HepG2 (cell line): ENCODE measurements at regions not wholly inside any gene's neighbourhood (a gene's known extent, or its start where the extent isn't known, plus 50 kb on each side); places are given as distances from the start of the nearest gene placed in this dataset.

ENCODE experiments used
- ATAC-seq: fragments of 200-7000 bp; cut with Tn5 transposase; 3 replicates; pipeline ENCODE4 v1.9.1; 2020; ENCODE audit warnings: mild to moderate bottlenecking, moderate library complexity
- BruUV-seq: library from RNA; stranded (reverse); fragments of 400-500 nt; replicated peaks from 2 replicates; lab custom pipeline; 2021; lab: Mats Ljungman, UMichigan
- CTCF ChIA-PET: fragments of 300-600 bp; formaldehyde crosslinking; extraction: SDS; loops from one replicate; lab custom pipeline; 2021; ENCODE audit warnings: low total read pairs, inconsistent platforms, low intra/inter-chr PET ratio; lab: Yijun Ruan, JAX
- POLR2A ChIA-PET: fragments of 350-600 bp; sonication (Branson Sonifier 250); formaldehyde crosslinking; loops from one replicate; lab custom pipeline; 2020; ENCODE audit warnings: antibody characterized with exemption, inconsistent platforms; lab: Yijun Ruan, JAX
- DNase-seq: peaks from one replicate; pipeline ENCODE4 v3.0.0-alpha.2; 2015; ENCODE audit warnings: low spot score
- FAIRE-seq: peaks from 3 replicates; lab custom pipeline; 2011; peaks lifted over from hg19 to GRCh38; lab: Jason Lieb, UNC
- H2AFZ ChIP-seq: one replicate; pipeline ENCODE4 v1.6.1; 2011; ENCODE audit warnings: low read length, inconsistent platforms
- H3K27ac ChIP-seq: fragments of 300-600 bp; 3 replicates; pipeline ENCODE4 v1.8.0; 2011; ENCODE audit warnings: mixed run types, mild to moderate bottlenecking, mixed read lengths, low read length, inconsistent platforms; ENCODE audit not compliant: insufficient read depth; ENCODE audit errors: extremely low read length
- H3K27me3 ChIP-seq, 2 experiments: fragments of 200-600 bp in 1 of 2; 2 replicates in 1 of 2; 3 replicates in 1 of 2; pipeline versions ENCODE4 v1.6.0 to v1.8.0; 2011; ENCODE audit warnings: low read length in 2 of 2, mild to moderate bottlenecking in 2 of 2, moderate library complexity in 2 of 2, inconsistent platforms in 1 of 2; ENCODE audit not compliant: insufficient read depth in 2 of 2, control insufficient read depth in 1 of 2
- H3K36me3 ChIP-seq, 2 experiments: fragments of 200-600 bp in 1 of 2; replicated peaks in 1 of 2; 2 replicates in 1 of 2; 3 replicates in 1 of 2; pipeline versions ENCODE4 v1.5.1 to v1.8.0; 2011; ENCODE audit warnings: low read length in 2 of 2, inconsistent platforms in 1 of 2; ENCODE audit not compliant: insufficient read depth in 2 of 2, control insufficient read depth in 1 of 2
- H3K4me1 ChIP-seq: 2 replicates; pipeline ENCODE4 v1.5.1; 2012; ENCODE audit warnings: low read length, inconsistent platforms; ENCODE audit not compliant: insufficient read depth
- H3K4me2 ChIP-seq: 2 replicates; pipeline ENCODE4 v1.6.0; 2011; ENCODE audit warnings: low read depth, low read length, inconsistent platforms
- H3K4me3 ChIP-seq, 3 experiments: fragments of 200-600 bp in 1 of 3; sonication (generic), shearing (Covaris generic) in 1 of 3; replicated peaks in 1 of 3; 2 replicates each; pipeline ENCODE4 v1.5.1; 2011 to 2016; ENCODE audit warnings: low read length in 3 of 3, inconsistent platforms in 2 of 3, low read depth in 2 of 3, mild to moderate bottlenecking in 2 of 3, control low read depth in 1 of 3, mixed read lengths in 1 of 3; ENCODE audit not compliant: insufficient read depth in 1 of 3
- H3K79me2 ChIP-seq: one replicate; pipeline ENCODE4 v1.6.1; 2011; ENCODE audit warnings: low read length, inconsistent platforms; ENCODE audit not compliant: insufficient read depth
- H3K9ac ChIP-seq: 2 replicates; pipeline ENCODE4 v1.6.0; 2011; ENCODE audit warnings: mild to moderate bottlenecking, low read depth, low read length, inconsistent platforms; ENCODE audit not compliant: insufficient read depth
- H3K9me3 ChIP-seq: 2 replicates; pipeline ENCODE4 v1.5.1; 2012; ENCODE audit warnings: mild to moderate bottlenecking, low read length
- H4K20me1 ChIP-seq: 2 replicates; pipeline ENCODE4 v1.6.0; 2011; ENCODE audit warnings: inconsistent platforms, mild to moderate bottlenecking, low read length, moderate library complexity; ENCODE audit not compliant: insufficient read depth
- ATF1 ChIP-seq: IDR thresholded peaks from 2 replicates; pipeline ENCODE4 v1.6.1; 2016; ENCODE audit warnings: mild to moderate bottlenecking, control low read depth
- CHD2 ChIP-seq: IDR thresholded peaks from 2 replicates; pipeline ENCODE4 v1.6.1; 2011; ENCODE audit warnings: low read depth, low read length, improper control_type of control experiment
- HMGXB3 ChIP-seq: sonication (generic); formaldehyde crosslinking; IDR thresholded peaks from 2 replicates; pipeline ENCODE4 v1.4.0; 2020; ENCODE audit warnings: missing genetic modification reagents, borderline replicate concordance
- JARID2 ChIP-seq: sonication (generic); formaldehyde crosslinking; IDR thresholded peaks from 2 replicates; pipeline ENCODE4 v1.8.1; 2023; ENCODE audit warnings: missing genetic modification reagents, inconsistent platforms; ENCODE audit not compliant: insufficient replicate concordance
- LRRFIP1 ChIP-seq: sonication (generic); formaldehyde crosslinking; conservative IDR thresholded peaks from 2 replicates; pipeline ENCODE4 v1.4.0; 2020; ENCODE audit warnings: missing genetic modification reagents
- MZF1 ChIP-seq: sonication (generic); formaldehyde crosslinking; IDR thresholded peaks from 2 replicates; pipeline ENCODE4 v1.8.1; 2023; ENCODE audit warnings: mild to moderate bottlenecking, missing genetic modification reagents, borderline replicate concordance
- NFYB ChIP-seq: sonication (generic); formaldehyde crosslinking; IDR thresholded peaks from 2 replicates; pipeline ENCODE4 v1.4.0; 2020; ENCODE audit warnings: missing genetic modification reagents
- PBX3 ChIP-seq: sonication (generic); formaldehyde crosslinking; IDR thresholded peaks from 2 replicates; pipeline ENCODE4 v1.8.1; 2023; ENCODE audit warnings: missing genetic modification reagents, inconsistent platforms, borderline replicate concordance
- SSRP1 ChIP-seq: IDR thresholded peaks from 2 replicates; pipeline ENCODE4 v1.6.1; 2016; ENCODE audit warnings: control low read depth
- ZNF567 ChIP-seq: sonication (generic); formaldehyde crosslinking; IDR thresholded peaks from 2 replicates; pipeline ENCODE4 v1.8.1; 2023; ENCODE audit warnings: mild to moderate bottlenecking, missing genetic modification reagents, borderline replicate concordance
- ZNF598 ChIP-seq: sonication (generic); formaldehyde crosslinking; IDR thresholded peaks from 2 replicates; pipeline ENCODE4 v1.5.1; 2020; ENCODE audit warnings: mild to moderate bottlenecking, missing genetic modification reagents, borderline replicate concordance
- ZNF615 ChIP-seq: sonication (generic); formaldehyde crosslinking; IDR thresholded peaks from 2 replicates; pipeline ENCODE4 v1.5.0; 2020; ENCODE audit warnings: mild to moderate bottlenecking, missing genetic modification reagents, borderline replicate concordance
- ZNF780A ChIP-seq: sonication (generic); formaldehyde crosslinking; IDR thresholded peaks from 2 replicates; pipeline ENCODE4 v1.8.0; 2022; ENCODE audit warnings: mild to moderate bottlenecking, missing genetic modification reagents, moderate library complexity
- WGBS: methylation state at CpG from one replicate; pipeline ENCODE4 v1.1.6; 2017; ENCODE audit warnings: low lambda C conversion rate; 5-methylcytosine and 5-hydroxymethylcytosine counted together
- in situ Hi-C: cut with HindIII; loops from 2 replicates; pipeline ENCODE4 v1.10.0; 2017; ENCODE audit warnings: low pct_unique_long_range_greater_than_20kb; ENCODE audit not compliant: extremely low pct_ligation_motif_present
- intact Hi-C: fragments of 100-400 bp; cut with micrococcal nuclease; formaldehyde crosslinking; loops from one replicate; pipeline ENCODE4 v1.10.0; 2022; ENCODE audit not compliant: unreplicated experiment

- intact Hi-C loops, result no loop called here
- CTCF ChIA-PET, result no interaction called here
- BruUV-seq, result no TSS peak
These were observed 346.6 kb upstream of the MEIS2 start for GRCh38 chr15:37446921-37447320.

More at GRCh38 chr15:37446921-37447320, 346.6 kb upstream of the MEIS2 start:
- Histone ChIP-seq H4K20me1 (no peaks in the 10 kb centered on the region), H2AFZ (no peak overlapping the region), H3K4me3 (no peak overlapping the region), H3K4me1 (no peaks in the 10 kb centered on the region), H3K27ac (no peak overlapping the region), H3K27me3 (no peaks in the 10 kb centered on the region; a peak in 1 of 5 replicates), H3K36me3 (no peaks in the 10 kb centered on the region), H3K9me3 (peaks cover 20% of the 10 kb centered on the region), H3K79me2 (no peaks in the 10 kb centered on the region), H3K4me2 (no peak overlapping the region), H3K9ac (no peak overlapping the region)
- POLR2A ChIA-PET, result no interaction called here
- TF ChIP-seq ZNF567 (no peak), ZNF615 (CRISPR knock-in tag) (no peak), HMGXB3 (no peak), ZNF598 (CRISPR knock-in tag) (no peak), ZNF780A (CRISPR knock-in tag) (no peak), MZF1 (CRISPR knock-in tag) (no peak), CHD2 (no peak), ATF1 (CRISPR knock-in tag) (no peak), JARID2 (no peak), NFYB (CRISPR knock-in tag) (no peak), SSRP1 (CRISPR knock-in tag) (no peak), LRRFIP1 (no peak), PBX3 (CRISPR knock-in tag) (no peak)
- in situ Hi-C loops, result no loop called here
- 32% methylated on average over 2 of the region's 2 CpGs for WGBS
- ATAC-seq, result no peak
- no peak for FAIRE-seq
- DNase-seq, result no peak
